ENCODE measurements at regions not wholly inside any gene's neighbourhood (a gene's known extent, or its start where the extent isn't known, plus 50 kb on each side); places are given as distances from the start of the nearest gene placed in this dataset.

GRCh38 chr6:93550551-93551276 is 131.4 kb upstream of the EPHA7 start:
- no peaks in the 10 kb centered on the region for H3K79me2 ChIP-seq (replicated peaks; ENCODE audit: insufficient read depth, low read length)
- TF ChIP-seq MXI1 (conservative IDR thresholded peaks at IDR 0.05; ENCODE audit: poor library complexity, severe bottlenecking) (no peak), TAF1 (IDR thresholded peaks at IDR 0.05; ENCODE audit: low read depth) (no peak), EP300 (conservative IDR thresholded peaks at IDR 0.05; ENCODE audit: poor library complexity, severe bottlenecking) (no peak), REST (IDR thresholded peaks at IDR 0.05; ENCODE audit: borderline replicate concordance) (no peak)
- H3K27me3 ChIP-seq (ENCODE audit: insufficient read depth, low read depth, low read length) = no peaks in the 10 kb centered on the region
- no peak overlapping the region for H2AFZ ChIP-seq (ENCODE audit: low read depth, low read length)
- H3K4me2 ChIP-seq (ENCODE audit: low read length) = peak overlapping the region; percentile 18
- H3K9me2 ChIP-seq (ENCODE audit: insufficient read depth, low read length) = no peaks in the 10 kb centered on the region
- peak overlapping the region; percentile 46 for H3K27ac ChIP-seq (ENCODE audit: low read length)
- no peaks in the 10 kb centered on the region for H3K9me3 ChIP-seq (ENCODE audit: low read length)
- no peaks in the 10 kb centered on the region for H3K36me3 ChIP-seq (ENCODE audit: insufficient read depth, low read length)
- no peaks in the 10 kb centered on the region for H4K20me1 ChIP-seq (ENCODE audit: insufficient read depth)
- H3F3A ChIP-seq (ENCODE audit: insufficient read depth, low read length, poor library complexity, severe bottlenecking) = no peaks in the 10 kb centered on the region
- no peak overlapping the region for H3K4me3 ChIP-seq (ENCODE audit: low read length)
- H3K9ac ChIP-seq (ENCODE audit: low read length) = no peak overlapping the region

- Histone ChIP-seq H3K4me2 (ENCODE audit: low read length) (peak overlapping the region; percentile 18), H3K79me2 (replicated peaks; ENCODE audit: insufficient read depth, low read length) (no peaks in the 10 kb centered on the region), H3K9me2 (ENCODE audit: insufficient read depth, low read length) (no peaks in the 10 kb centered on the region), H3F3A (ENCODE audit: insufficient read depth, low read length, poor library complexity, severe bottlenecking) (no peaks in the 10 kb centered on the region), H3K9me3 (ENCODE audit: low read length) (no peaks in the 10 kb centered on the region), H3K27ac (ENCODE audit: low read length) (peak overlapping the region; percentile 46), H3K36me3 (ENCODE audit: insufficient read depth, low read length) (no peaks in the 10 kb centered on the region), H4K20me1 (ENCODE audit: insufficient read depth) (no peaks in the 10 kb centered on the region), H2AFZ (ENCODE audit: low read depth, low read length) (no peak overlapping the region), H3K4me3 (ENCODE audit: low read length) (no peak overlapping the region), H3K27me3 (ENCODE audit: insufficient read depth, low read depth, low read length) (no peaks in the 10 kb centered on the region), H3K9ac (ENCODE audit: low read length) (no peak overlapping the region)
- no peak for TF ChIP-seq RAD21 (conservative IDR thresholded peaks at IDR 0.05)
- no peak for TF ChIP-seq EZH2 (IDR thresholded peaks at IDR 0.05; ENCODE audit: borderline replicate concordance, insufficient read depth, low read length, poor library complexity, severe bottlenecking)
- TF ChIP-seq TAF1 (IDR thresholded peaks at IDR 0.05; ENCODE audit: low read depth) = no peak
- no peak for TF ChIP-seq CTCF (IDR thresholded peaks at IDR 0.05; ENCODE audit: poor library complexity, severe bottlenecking)
- peak; percentile 83 for TF ChIP-seq EP300 (conservative IDR thresholded peaks at IDR 0.05; ENCODE audit: poor library complexity, severe bottlenecking)
- TF ChIP-seq SMC3 (conservative IDR thresholded peaks at IDR 0.05; ENCODE audit: poor library complexity) = no peak
- peak; percentile 41 for TF ChIP-seq POLR2AphosphoS5 (IDR thresholded peaks at IDR 0.05)
- no peak for TF ChIP-seq MXI1 (conservative IDR thresholded peaks at IDR 0.05; ENCODE audit: poor library complexity, severe bottlenecking)
- TF ChIP-seq REST (IDR thresholded peaks at IDR 0.05; ENCODE audit: borderline replicate concordance) = no peak
Measured at GRCh38 chr6:93549868-93550267, 130.5 kb upstream of the EPHA7 start.

Measured in neural cell (in vitro differentiated cells).